ENCODE measurements at regions not wholly inside any gene's neighbourhood (a gene's known extent, or its start where the extent isn't known, plus 50 kb on each side); places are given as distances from the start of the nearest gene placed in this dataset.

- H3K9me3 ChIP-seq (ENCODE audit: insufficient read depth in 2 of 2, low read depth in 1 of 2, low read length in 1 of 2): no peaks in the 10 kb centered on the region
- CTCF ChIA-PET (ENCODE audit: partially characterized antibody): interaction anchor here (0.6 to 2.2 kb wide), 6 partner anchors 12 to 67 kb away, joined by 3 to 11 read pairs (median 3); no protein-coding TSS in a partner anchor
- no peak overlapping the region for H4K5ac ChIP-seq (ENCODE audit: insufficient read length, low read depth, low read length)
- no peak overlapping the region for H3K14ac ChIP-seq (ENCODE audit: insufficient read length)
- H2BK120ac ChIP-seq (replicated peaks; ENCODE audit: low read depth, low read length): no peak overlapping the region
- H2BK15ac ChIP-seq (ENCODE audit: low read length): no peak overlapping the region
- H2BK20ac ChIP-seq (ENCODE audit: low read length): no peak overlapping the region
- H3K79me2 ChIP-seq (ENCODE audit: control insufficient read depth in 1 of 2, insufficient read depth in 2 of 2, low read length in 2 of 2): no peaks in the 10 kb centered on the region
- WGBS, 2 experiments (ENCODE audit: extremely low coverage in 1 of 2, insufficient coverage in 1 of 2, insufficient read length in 1 of 2, insufficient replicate concordance in 2 of 2, low coverage in 1 of 2, low lambda C conversion rate in 2 of 2, missing lambda C conversion rate in 1 of 2): 94% methylated on average over 4 of the region's 4 CpGs; no CpG with 5 or more reads in 1 of the 2 experiments
- POLR2A ChIA-PET (ENCODE audit: partially characterized antibody): interaction anchor here (1.1 kb wide), 1 partner anchor 13 kb away, joined by 3 read pairs; no protein-coding TSS in a partner anchor
- H3K9ac ChIP-seq (replicated peaks in 1 of 4; ENCODE audit: extremely low read depth in 1 of 4, low read depth in 3 of 4, low read length in 3 of 4): no peak overlapping the region
- no peak for FAIRE-seq
- H3K18ac ChIP-seq (ENCODE audit: extremely low read depth, low read length): no peak overlapping the region
- H3K36me3 ChIP-seq (ENCODE audit: control insufficient read depth in 2 of 4, insufficient read depth in 4 of 4, low read length in 3 of 4): no peaks in the 10 kb centered on the region; a peak in 2 of 8 replicates
- no peak overlapping the region for H2BK5ac ChIP-seq (ENCODE audit: low read depth, low read length)
- no peak overlapping the region for H3K4me2 ChIP-seq (ENCODE audit: insufficient read depth in 1 of 2, low read depth in 2 of 2, low read length in 2 of 2)
- no peak overlapping the region for H2BK12ac ChIP-seq (ENCODE audit: low read depth, low read length)
- H3K23ac ChIP-seq (ENCODE audit: insufficient read length): no peak overlapping the region
- no peak overlapping the region for H4K8ac ChIP-seq (ENCODE audit: extremely low read depth, insufficient read depth, low read length)
- no peak overlapping the region for H3K4me3 ChIP-seq (ENCODE audit: extremely low read depth in 1 of 4, insufficient read depth in 2 of 4, low read depth in 3 of 4, low read length in 4 of 4)
- no peaks in the 10 kb centered on the region for H3K23me2 ChIP-seq (ENCODE audit: low read depth, low read length)
- H2AFZ ChIP-seq (ENCODE audit: low read length): no peak overlapping the region
- no peaks in the 10 kb centered on the region for H3K4me1 ChIP-seq (replicated peaks in 1 of 4; ENCODE audit: control insufficient read depth in 3 of 4, insufficient read depth in 4 of 4, low read length in 3 of 4)
- H3K56ac ChIP-seq (replicated peaks; ENCODE audit: insufficient read length, low read depth, low read length): no peak overlapping the region
- peaks cover 2 to 3% of the 10 kb centered on the region in 2 experiments for H4K20me1 ChIP-seq (replicated peaks in 1 of 2; ENCODE audit: control insufficient read depth in 1 of 2, insufficient read depth in 2 of 2, low read length in 2 of 2)
- H2AK5ac ChIP-seq (ENCODE audit: low read depth, low read length): no peak overlapping the region
- no peak for DNase-seq (ENCODE audit: low read depth in 1 of 2, low spot score in 2 of 2)
- no peak overlapping the region for H4K91ac ChIP-seq (replicated peaks; ENCODE audit: insufficient read length, low read length)
- H3K27ac ChIP-seq (ENCODE audit: low read depth, low read length): no peak overlapping the region
- TF ChIP-seq SIN3A (conservative IDR thresholded peaks at IDR 0.05 in 1 of 2, IDR thresholded peaks at IDR 0.05 in 1 of 2; ENCODE audit: low read depth in 1 of 2, low read length in 2 of 2): no peak
- no peak for TF ChIP-seq USF2 (IDR thresholded peaks at IDR 0.05; ENCODE audit: low read length)
- no peak for TF ChIP-seq EGR1 (IDR thresholded peaks at IDR 0.05; ENCODE audit: borderline replicate concordance, low read depth, low read length)
- TF ChIP-seq HDAC2 (IDR thresholded peaks at IDR 0.05; ENCODE audit: borderline replicate concordance in 1 of 2, low read depth in 2 of 2, low read length in 2 of 2): no peak
- no peak for TF ChIP-seq TEAD4 (IDR thresholded peaks at IDR 0.05; ENCODE audit: low read depth, low read length)
- TF ChIP-seq TAF1 (IDR thresholded peaks at IDR 0.05; ENCODE audit: low read depth, low read length): no peak
- TF ChIP-seq CTCF (IDR thresholded peaks at IDR 0.05; ENCODE audit: control extremely low read depth in 1 of 3, insufficient read depth in 1 of 3, low read depth in 1 of 3, low read length in 3 of 3): no peak
- no peak for TF ChIP-seq POLR2AphosphoS5 (IDR thresholded peaks at IDR 0.05; ENCODE audit: low read depth, low read length)
- TF ChIP-seq KDM4A (IDR thresholded peaks at IDR 0.05; ENCODE audit: low read depth, low read length, severe bottlenecking): no peak
- no peak overlapping the region for H3K4ac ChIP-seq (replicated peaks; ENCODE audit: insufficient read length, low read depth, low read length)
- H3K27me3 ChIP-seq (replicated peaks in 1 of 4; ENCODE audit: control insufficient read depth in 3 of 4, extremely low read depth in 1 of 4, insufficient read depth in 3 of 4, low read length in 3 of 4): no peaks in the 10 kb centered on the region
- H3K79me1 ChIP-seq (ENCODE audit: low read depth, low read length): no peaks in the 10 kb centered on the region; the same call in 1 of the 2 replicates
These were observed 155.4 kb downstream of the CRYBB2 start for GRCh38 chr22:25374869-25375268.

All from H1 (cell line).